ENCODE measurements at regions not wholly inside any gene's neighbourhood (a gene's known extent, or its start where the extent isn't known, plus 50 kb on each side); places are given as distances from the start of the nearest gene placed in this dataset.
"Not testable (repeated sequence)": the region's sequence is repeated elsewhere in the genome, so short reads cannot be mapped to it uniquely, and the experiment has no call there.

- H3K4me1 Mint-ChIP-seq, result not testable (repeated sequence)
These were observed 297.5 kb upstream of the NBPF12 start for GRCh38 chr1:146640671-146641070.

GRCh38 chr1:146630302-146630701, 307.8 kb upstream of the NBPF12 start:
- not testable (repeated sequence) for H3K27ac ChIP-seq (ENCODE audit: low read depth, low read length); H3K27ac Mint-ChIP-seq; H3K27me3 ChIP-seq (ENCODE audit: control insufficient read depth, insufficient read depth, low read length, poor library complexity, severe bottlenecking); H3K4me1 ChIP-seq (ENCODE audit: control insufficient read depth, insufficient read depth, low read length); H3K4me3 Mint-ChIP-seq; H3K9ac ChIP-seq (ENCODE audit: extremely low read depth, low read length, poor library complexity, severe bottlenecking); H3K36me3 Mint-ChIP-seq (ENCODE audit: low read depth); DNase-seq; H3K4me3 ChIP-seq (ENCODE audit: low read length); H3K27me3 Mint-ChIP-seq (ENCODE audit: insufficient read depth); H3K9me3 Mint-ChIP-seq; H3K36me3 ChIP-seq (ENCODE audit: control insufficient read depth, insufficient read depth, low read length); H3K9me3 ChIP-seq (ENCODE audit: control insufficient read depth, low read length); H3K4me1 Mint-ChIP-seq
- no CpG with 5 or more reads among the region's 1 CpG for WGBS, 2 experiments (ENCODE audit: insufficient coverage in 1 of 2, insufficient read length in 1 of 2)

More at GRCh38 chr1:146640671-146641070, 297.5 kb upstream of the NBPF12 start:
- H3K27me3 Mint-ChIP-seq (ENCODE audit: insufficient read depth); H3K4me1 ChIP-seq (ENCODE audit: control insufficient read depth, insufficient read depth, low read length); DNase-seq; H3K9me3 ChIP-seq (ENCODE audit: control insufficient read depth, low read length); H3K27ac ChIP-seq (ENCODE audit: low read depth, low read length); H3K9me3 Mint-ChIP-seq; H3K9ac ChIP-seq (ENCODE audit: extremely low read depth, low read length, poor library complexity, severe bottlenecking); H3K4me3 ChIP-seq (ENCODE audit: low read length); H3K27me3 ChIP-seq (ENCODE audit: control insufficient read depth, insufficient read depth, low read length, poor library complexity, severe bottlenecking); H3K36me3 ChIP-seq (ENCODE audit: control insufficient read depth, insufficient read depth, low read length); H3K27ac Mint-ChIP-seq; H3K36me3 Mint-ChIP-seq (ENCODE audit: low read depth); H3K4me3 Mint-ChIP-seq: not testable (repeated sequence)
- 96% methylated on average over 5 of the region's 5 CpGs; no CpG with 5 or more reads in 1 of the 2 experiments for WGBS, 2 experiments (ENCODE audit: insufficient coverage in 1 of 2, insufficient read length in 1 of 2)

- H3K27me3 ChIP-seq (ENCODE audit: control insufficient read depth, insufficient read depth, low read length, poor library complexity, severe bottlenecking); H3K9ac ChIP-seq (ENCODE audit: extremely low read depth, low read length, poor library complexity, severe bottlenecking); H3K4me1 Mint-ChIP-seq; H3K36me3 Mint-ChIP-seq (ENCODE audit: low read depth); H3K4me3 ChIP-seq (ENCODE audit: low read length); H3K27me3 Mint-ChIP-seq (ENCODE audit: insufficient read depth); H3K9me3 Mint-ChIP-seq; H3K27ac ChIP-seq (ENCODE audit: low read depth, low read length); H3K4me1 ChIP-seq (ENCODE audit: control insufficient read depth, insufficient read depth, low read length); H3K27ac Mint-ChIP-seq; DNase-seq; H3K9me3 ChIP-seq (ENCODE audit: control insufficient read depth, low read length); H3K36me3 ChIP-seq (ENCODE audit: control insufficient read depth, insufficient read depth, low read length); H3K4me3 Mint-ChIP-seq: not testable (repeated sequence)
- no CpG with 5 or more reads among the region's 4 CpGs for WGBS, 2 experiments (ENCODE audit: insufficient coverage in 1 of 2, insufficient read length in 1 of 2)
These were observed 319.5 kb upstream of the NBPF12 start for GRCh38 chr1:146618582-146618981.

- not testable (repeated sequence) for H3K9ac ChIP-seq (ENCODE audit: extremely low read depth, low read length, poor library complexity, severe bottlenecking); H3K27me3 Mint-ChIP-seq (ENCODE audit: insufficient read depth); H3K9me3 Mint-ChIP-seq; H3K27ac ChIP-seq (ENCODE audit: low read depth, low read length); H3K4me1 Mint-ChIP-seq; H3K9me3 ChIP-seq (ENCODE audit: control insufficient read depth, low read length); H3K36me3 ChIP-seq (ENCODE audit: control insufficient read depth, insufficient read depth, low read length); H3K36me3 Mint-ChIP-seq (ENCODE audit: low read depth); H3K27me3 ChIP-seq (ENCODE audit: control insufficient read depth, insufficient read depth, low read length, poor library complexity, severe bottlenecking); H3K27ac Mint-ChIP-seq; H3K4me3 ChIP-seq (ENCODE audit: low read length); DNase-seq; H3K4me3 Mint-ChIP-seq; H3K4me1 ChIP-seq (ENCODE audit: control insufficient read depth, insufficient read depth, low read length)
These were observed 333.4 kb upstream of the NBPF12 start for GRCh38 chr1:146604681-146605080.

GRCh38 chr1:146600720-146601307, 337.3 kb upstream of the NBPF12 start:
- not testable (repeated sequence) for H3K9me3 Mint-ChIP-seq; H3K4me1 ChIP-seq (ENCODE audit: control insufficient read depth, insufficient read depth, low read length); H3K9me3 ChIP-seq (ENCODE audit: control insufficient read depth, low read length); H3K36me3 ChIP-seq (ENCODE audit: control insufficient read depth, insufficient read depth, low read length); H3K4me3 ChIP-seq (ENCODE audit: low read length); H3K27me3 ChIP-seq (ENCODE audit: control insufficient read depth, insufficient read depth, low read length, poor library complexity, severe bottlenecking); H3K36me3 Mint-ChIP-seq (ENCODE audit: low read depth); H3K27ac Mint-ChIP-seq; H3K9ac ChIP-seq (ENCODE audit: extremely low read depth, low read length, poor library complexity, severe bottlenecking); H3K27me3 Mint-ChIP-seq (ENCODE audit: insufficient read depth); DNase-seq; H3K4me1 Mint-ChIP-seq; H3K27ac ChIP-seq (ENCODE audit: low read depth, low read length); H3K4me3 Mint-ChIP-seq
- WGBS, 2 experiments (ENCODE audit: insufficient coverage in 1 of 2, insufficient read length in 1 of 2), result no CpG with 5 or more reads among the region's 3 CpGs

GRCh38 chr1:146599906-146600305, 338.2 kb upstream of the NBPF12 start:
- H3K9ac ChIP-seq (ENCODE audit: extremely low read depth, low read length, poor library complexity, severe bottlenecking); H3K9me3 ChIP-seq (ENCODE audit: control insufficient read depth, low read length); H3K27me3 ChIP-seq (ENCODE audit: control insufficient read depth, insufficient read depth, low read length, poor library complexity, severe bottlenecking); H3K27ac ChIP-seq (ENCODE audit: low read depth, low read length); H3K4me3 Mint-ChIP-seq; H3K27me3 Mint-ChIP-seq (ENCODE audit: insufficient read depth); H3K36me3 ChIP-seq (ENCODE audit: control insufficient read depth, insufficient read depth, low read length); H3K4me1 ChIP-seq (ENCODE audit: control insufficient read depth, insufficient read depth, low read length); H3K27ac Mint-ChIP-seq; H3K4me1 Mint-ChIP-seq; DNase-seq; H3K36me3 Mint-ChIP-seq (ENCODE audit: low read depth); H3K4me3 ChIP-seq (ENCODE audit: low read length); H3K9me3 Mint-ChIP-seq: not testable (repeated sequence)
- WGBS, 2 experiments (ENCODE audit: insufficient coverage in 1 of 2, insufficient read length in 1 of 2), result 100% methylated on average over 1 of the region's 3 CpGs; no CpG with 5 or more reads in 1 of the 2 experiments

DNA sequence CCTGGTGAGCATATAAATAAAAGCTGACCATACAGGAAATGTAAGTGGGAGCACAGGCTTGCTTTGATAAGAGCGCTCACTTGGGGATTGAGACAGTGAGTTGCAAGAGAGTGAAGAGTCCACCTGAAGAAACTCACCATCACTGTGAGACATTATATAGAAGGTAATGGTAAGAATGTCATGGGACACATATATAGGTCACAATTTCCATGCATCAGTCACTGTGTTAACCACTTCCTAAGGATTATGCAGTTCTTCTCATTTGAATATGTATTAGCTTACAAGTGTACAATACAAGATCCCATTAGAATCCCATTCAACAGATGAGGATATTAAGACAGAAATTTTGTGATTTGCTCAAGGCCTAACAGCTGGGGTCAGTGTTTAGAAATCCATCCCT, 352.4 kb upstream of the NOTCH2NLA start:
- not testable (repeated sequence) for H3K27me3 ChIP-seq (ENCODE audit: control insufficient read depth, insufficient read depth, low read length, poor library complexity, severe bottlenecking); H3K4me1 Mint-ChIP-seq; H3K9ac ChIP-seq (ENCODE audit: extremely low read depth, low read length, poor library complexity, severe bottlenecking); H3K4me3 ChIP-seq (ENCODE audit: low read length); H3K27me3 Mint-ChIP-seq (ENCODE audit: insufficient read depth); H3K27ac Mint-ChIP-seq; H3K4me3 Mint-ChIP-seq; H3K36me3 Mint-ChIP-seq (ENCODE audit: low read depth); H3K27ac ChIP-seq (ENCODE audit: low read depth, low read length); H3K4me1 ChIP-seq (ENCODE audit: control insufficient read depth, insufficient read depth, low read length); DNase-seq; H3K9me3 ChIP-seq (ENCODE audit: control insufficient read depth, low read length); H3K36me3 ChIP-seq (ENCODE audit: control insufficient read depth, insufficient read depth, low read length); H3K9me3 Mint-ChIP-seq
- whole genome bisulfite sequencing, 2 experiments (ENCODE audit: insufficient coverage in 1 of 2, insufficient read length in 1 of 2), result 100% methylated on average over 1 of the region's 1 CpG; no CpG with 5 or more reads in 1 of the 2 experiments
